ENCODE measurements at regions not wholly inside any gene's neighbourhood (a gene's known extent, or its start where the extent isn't known, plus 50 kb on each side); places are given as distances from the start of the nearest gene placed in this dataset.
"Not testable (repeated sequence)": the region's sequence is repeated elsewhere in the genome, so short reads cannot be mapped to it uniquely, and the experiment has no call there.

GRCh38 chr5:162821664-162822063 is 615.7 kb upstream of the CCNG1 start:
- TF ChIP-seq, protein P1, sequence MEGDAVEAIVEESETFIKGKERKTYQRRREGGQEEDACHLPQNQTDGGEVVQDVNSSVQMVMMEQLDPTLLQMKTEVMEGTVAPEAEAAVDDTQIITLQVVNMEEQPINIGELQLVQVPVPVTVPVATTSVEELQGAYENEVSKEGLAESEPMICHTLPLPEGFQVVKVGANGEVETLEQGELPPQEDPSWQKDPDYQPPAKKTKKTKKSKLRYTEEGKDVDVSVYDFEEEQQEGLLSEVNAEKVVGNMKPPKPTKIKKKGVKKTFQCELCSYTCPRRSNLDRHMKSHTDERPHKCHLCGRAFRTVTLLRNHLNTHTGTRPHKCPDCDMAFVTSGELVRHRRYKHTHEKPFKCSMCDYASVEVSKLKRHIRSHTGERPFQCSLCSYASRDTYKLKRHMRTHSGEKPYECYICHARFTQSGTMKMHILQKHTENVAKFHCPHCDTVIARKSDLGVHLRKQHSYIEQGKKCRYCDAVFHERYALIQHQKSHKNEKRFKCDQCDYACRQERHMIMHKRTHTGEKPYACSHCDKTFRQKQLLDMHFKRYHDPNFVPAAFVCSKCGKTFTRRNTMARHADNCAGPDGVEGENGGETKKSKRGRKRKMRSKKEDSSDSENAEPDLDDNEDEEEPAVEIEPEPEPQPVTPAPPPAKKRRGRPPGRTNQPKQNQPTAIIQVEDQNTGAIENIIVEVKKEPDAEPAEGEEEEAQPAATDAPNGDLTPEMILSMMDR (IDR thresholded peaks at IDR 0.05; ENCODE audit: insufficient read depth, low read length, poor library complexity, severe bottlenecking): not testable (repeated sequence)
- TF ChIP-seq EZH2phosphoT487 (conservative IDR thresholded peaks at IDR 0.05; ENCODE audit: low read length): not testable (repeated sequence)

Measured in SU-DHL-6 (cell line).